Cardiac fibroblast (primary cell): ENCODE measurements at regions not wholly inside any gene's neighbourhood (a gene's known extent, or its start where the extent isn't known, plus 50 kb on each side); places are given as distances from the start of the nearest gene placed in this dataset.
A peak's percentile ranks its signal among the peaks of the same experiment; 100 is the strongest.

ENCODE experiments used
- DNase-seq, 2 donors: peaks; one replicate each; pipeline versions ENCODE4 v3.0.0 to v3.0.0-alpha.2; 2010; ENCODE audit warnings: low read depth in 2 of 2
- H3K4me3 ChIP-seq, 2 donors: replicated peaks in 1 of 2; 1 replicate in 1 of 2; 2 replicates in 1 of 2; pipeline ENCODE4 v1.5.1; 2011; ENCODE audit warnings: low read depth in 2 of 2, low read length in 2 of 2, mild to moderate bottlenecking in 2 of 2, moderate library complexity in 1 of 2
- CTCF ChIP-seq: IDR thresholded peaks from one replicate; pipeline ENCODE4 v1.5.1; 2011; ENCODE audit warnings: low read depth, mild to moderate bottlenecking, low read length, inconsistent platforms

- peak; percentile 69 for TF ChIP-seq CTCF
- H3K4me3 ChIP-seq = no peak overlapping the region
- peak; percentile 36 to 40 for DNase-seq
These were observed 51.9 kb upstream of the USP47 start for GRCh38 chr11:11789735-11790369.

GRCh38 chr11:11788063-11788710 is 53.6 kb upstream of the USP47 start:
- TF ChIP-seq CTCF = no peak
- DNase-seq = no peak
- H3K4me3 ChIP-seq = no peak overlapping the region

- H3K4me3 ChIP-seq = no peak overlapping the region
- peak; percentile 85 for TF ChIP-seq CTCF
- peak; percentile 80 to 81 for DNase-seq
These were observed 54.3 kb upstream of the USP47 start for GRCh38 chr11:11787305-11788062.

GRCh38 chr11:11786771-11787170 is 55.0 kb upstream of the USP47 start:
- TF ChIP-seq CTCF = peak; percentile 51
- DNase-seq = peak; percentile 42 to 43
- H3K4me3 ChIP-seq = no peak overlapping the region

GRCh38 chr11:11786234-11786633 is 55.5 kb upstream of the USP47 start:
- TF ChIP-seq CTCF = no peak
- no peak overlapping the region for H3K4me3 ChIP-seq
- peak in 1 of 2 donors; percentile 10 for DNase-seq

GRCh38 chr11:11782532-11783110 is 59.2 kb upstream of the USP47 start:
- DNase-seq = no peak
- H3K4me3 ChIP-seq = no peak overlapping the region
- TF ChIP-seq CTCF = no peak
